ENCODE measurements at regions not wholly inside any gene's neighbourhood (a gene's known extent, or its start where the extent isn't known, plus 50 kb on each side); places are given as distances from the start of the nearest gene placed in this dataset.

DNA sequence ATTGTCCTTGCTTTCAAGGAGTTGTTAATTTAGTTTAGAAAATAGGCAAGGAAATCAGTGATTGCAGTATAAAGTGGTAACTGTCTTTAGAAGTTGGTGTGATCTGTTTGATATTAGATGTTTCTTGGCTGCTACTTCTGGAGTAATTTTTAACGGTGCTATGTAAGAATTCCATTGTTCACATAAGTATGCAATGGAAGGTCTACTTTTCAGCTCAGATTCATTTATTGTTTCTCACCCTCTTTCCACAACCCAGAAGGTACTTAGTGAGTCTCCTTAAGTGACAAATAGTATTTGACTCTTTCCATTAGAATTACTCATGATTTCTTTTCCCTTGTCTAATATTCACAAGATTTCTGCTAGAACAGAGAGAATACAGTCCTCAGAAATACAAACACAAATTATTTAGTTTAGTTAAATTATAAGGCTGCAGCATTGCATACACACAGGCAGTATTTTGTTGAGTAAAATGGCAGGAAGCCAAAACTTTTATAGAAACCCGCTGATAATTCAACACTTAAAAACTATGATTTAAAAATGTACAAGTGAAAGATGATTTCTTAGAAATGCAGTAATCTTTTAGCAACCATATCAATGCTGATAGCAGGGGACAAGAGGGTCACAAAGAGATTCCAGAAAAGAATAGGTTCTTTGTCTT is 554.3 kb downstream of the CD109 start:
- H3K4me1 ChIP-seq (ENCODE audit: control insufficient read depth, low read length) = no peaks in the 10 kb centered on the region
- H3K79me2 ChIP-seq (ENCODE audit: control insufficient read depth, low read length) = no peaks in the 10 kb centered on the region
- no peak overlapping the region for H3K4me2 ChIP-seq (ENCODE audit: low read length)
- H3K27me3 ChIP-seq (ENCODE audit: control insufficient read depth, low read length) = no peaks in the 10 kb centered on the region
- H3K9me2 ChIP-seq (replicated peaks; ENCODE audit: control insufficient read depth, low read length) = no peaks in the 10 kb centered on the region
- no peak overlapping the region for H3K27ac ChIP-seq (ENCODE audit: low read depth, low read length)
- H3F3A ChIP-seq (ENCODE audit: control insufficient read depth, insufficient read depth) = no peaks in the 10 kb centered on the region
- no peak overlapping the region for H3K4me3 ChIP-seq (ENCODE audit: low read length)
- no peaks in the 10 kb centered on the region for H4K20me1 ChIP-seq (ENCODE audit: control insufficient read depth, insufficient read depth, low read depth, low read length)
- H3K9me3 ChIP-seq (ENCODE audit: control insufficient read depth, insufficient read depth, low read length) = no peaks in the 10 kb centered on the region
- TF ChIP-seq, protein P1, sequence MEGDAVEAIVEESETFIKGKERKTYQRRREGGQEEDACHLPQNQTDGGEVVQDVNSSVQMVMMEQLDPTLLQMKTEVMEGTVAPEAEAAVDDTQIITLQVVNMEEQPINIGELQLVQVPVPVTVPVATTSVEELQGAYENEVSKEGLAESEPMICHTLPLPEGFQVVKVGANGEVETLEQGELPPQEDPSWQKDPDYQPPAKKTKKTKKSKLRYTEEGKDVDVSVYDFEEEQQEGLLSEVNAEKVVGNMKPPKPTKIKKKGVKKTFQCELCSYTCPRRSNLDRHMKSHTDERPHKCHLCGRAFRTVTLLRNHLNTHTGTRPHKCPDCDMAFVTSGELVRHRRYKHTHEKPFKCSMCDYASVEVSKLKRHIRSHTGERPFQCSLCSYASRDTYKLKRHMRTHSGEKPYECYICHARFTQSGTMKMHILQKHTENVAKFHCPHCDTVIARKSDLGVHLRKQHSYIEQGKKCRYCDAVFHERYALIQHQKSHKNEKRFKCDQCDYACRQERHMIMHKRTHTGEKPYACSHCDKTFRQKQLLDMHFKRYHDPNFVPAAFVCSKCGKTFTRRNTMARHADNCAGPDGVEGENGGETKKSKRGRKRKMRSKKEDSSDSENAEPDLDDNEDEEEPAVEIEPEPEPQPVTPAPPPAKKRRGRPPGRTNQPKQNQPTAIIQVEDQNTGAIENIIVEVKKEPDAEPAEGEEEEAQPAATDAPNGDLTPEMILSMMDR (IDR thresholded peaks at IDR 0.05; ENCODE audit: low read depth, low read length, poor library complexity, severe bottlenecking) = no peak
- no peak for TF ChIP-seq EZH2phosphoT487 (IDR thresholded peaks at IDR 0.05; ENCODE audit: borderline replicate concordance, low read length)
- H3K36me3 ChIP-seq (ENCODE audit: control insufficient read depth, low read length) = no peaks in the 10 kb centered on the region

DNA sequence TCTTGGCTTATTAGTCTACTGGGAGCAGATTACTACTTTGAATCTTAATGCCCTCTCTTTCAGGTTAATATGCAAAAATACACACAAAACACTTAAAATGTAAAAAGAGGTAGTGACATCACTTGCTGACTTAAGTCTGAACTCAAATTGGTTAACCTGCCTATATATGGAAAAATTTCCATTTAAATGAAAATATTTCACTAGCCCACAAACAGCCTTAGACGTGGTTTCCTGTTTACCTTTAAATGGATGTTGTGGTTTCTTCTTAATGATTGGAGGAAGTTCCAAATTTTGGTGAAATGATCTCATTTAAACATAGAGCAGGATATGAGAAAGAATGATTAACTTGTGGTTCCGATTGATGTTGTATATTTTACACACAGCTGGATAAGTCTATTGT is 553.7 kb downstream of the CD109 start:
- H3K27ac ChIP-seq (ENCODE audit: low read depth, low read length) = no peak overlapping the region
- H3K4me1 ChIP-seq (ENCODE audit: control insufficient read depth, low read length) = no peaks in the 10 kb centered on the region
- H3F3A ChIP-seq (ENCODE audit: control insufficient read depth, insufficient read depth) = no peaks in the 10 kb centered on the region
- no peaks in the 10 kb centered on the region for H3K9me2 ChIP-seq (replicated peaks; ENCODE audit: control insufficient read depth, low read length)
- H3K4me3 ChIP-seq (ENCODE audit: low read length) = no peak overlapping the region
- no peaks in the 10 kb centered on the region for H3K79me2 ChIP-seq (ENCODE audit: control insufficient read depth, low read length)
- no peaks in the 10 kb centered on the region for H3K9me3 ChIP-seq (ENCODE audit: control insufficient read depth, insufficient read depth, low read length)
- TF ChIP-seq, protein P1 (IDR thresholded peaks at IDR 0.05; ENCODE audit: low read depth, low read length, poor library complexity, severe bottlenecking) = no peak
- no peak for TF ChIP-seq EZH2phosphoT487 (IDR thresholded peaks at IDR 0.05; ENCODE audit: borderline replicate concordance, low read length)
- no peak overlapping the region for H3K4me2 ChIP-seq (ENCODE audit: low read length)
- no peaks in the 10 kb centered on the region for H4K20me1 ChIP-seq (ENCODE audit: control insufficient read depth, insufficient read depth, low read depth, low read length)
- no peaks in the 10 kb centered on the region for H3K36me3 ChIP-seq (ENCODE audit: control insufficient read depth, low read length)
- H3K27me3 ChIP-seq (ENCODE audit: control insufficient read depth, low read length) = no peaks in the 10 kb centered on the region

DNA sequence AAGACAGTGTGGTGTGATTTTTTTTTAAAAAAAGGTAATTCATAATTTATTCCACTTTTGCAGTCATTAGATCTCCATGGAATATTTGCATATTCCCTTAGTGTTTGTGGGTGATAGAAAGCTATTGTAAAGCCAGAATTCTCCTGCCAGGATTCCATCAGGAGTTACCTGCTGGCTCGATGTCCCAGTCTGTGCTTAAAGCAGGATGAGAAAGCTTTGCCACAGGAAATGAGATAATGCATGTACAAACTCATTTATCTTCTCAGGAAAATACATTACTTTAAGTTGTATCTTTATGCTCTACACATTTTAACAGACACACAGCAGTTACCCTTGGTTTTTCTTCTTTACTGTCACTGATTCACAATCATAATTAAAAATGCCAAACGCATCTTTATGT is 553.0 kb downstream of the CD109 start:
- no peaks in the 10 kb centered on the region for H3K27me3 ChIP-seq (ENCODE audit: control insufficient read depth, low read length)
- no peaks in the 10 kb centered on the region for H3K9me2 ChIP-seq (replicated peaks; ENCODE audit: control insufficient read depth, low read length)
- TF ChIP-seq, protein P1 (IDR thresholded peaks at IDR 0.05; ENCODE audit: low read depth, low read length, poor library complexity, severe bottlenecking) = no peak
- no peak for TF ChIP-seq EZH2phosphoT487 (IDR thresholded peaks at IDR 0.05; ENCODE audit: borderline replicate concordance, low read length)
- H3K4me1 ChIP-seq (ENCODE audit: control insufficient read depth, low read length) = no peaks in the 10 kb centered on the region
- no peaks in the 10 kb centered on the region for H3F3A ChIP-seq (ENCODE audit: control insufficient read depth, insufficient read depth)
- H3K4me2 ChIP-seq (ENCODE audit: low read length) = no peak overlapping the region
- no peaks in the 10 kb centered on the region for H4K20me1 ChIP-seq (ENCODE audit: control insufficient read depth, insufficient read depth, low read depth, low read length)
- no peaks in the 10 kb centered on the region for H3K9me3 ChIP-seq (ENCODE audit: control insufficient read depth, insufficient read depth, low read length)
- H3K4me3 ChIP-seq (ENCODE audit: low read length) = no peak overlapping the region
- H3K79me2 ChIP-seq (ENCODE audit: control insufficient read depth, low read length) = no peaks in the 10 kb centered on the region
- H3K27ac ChIP-seq (ENCODE audit: low read depth, low read length) = no peak overlapping the region
- no peaks in the 10 kb centered on the region for H3K36me3 ChIP-seq (ENCODE audit: control insufficient read depth, low read length)
